A172 (cell line): ENCODE measurements at regions not wholly inside any gene's neighbourhood (a gene's known extent, or its start where the extent isn't known, plus 50 kb on each side); places are given as distances from the start of the nearest gene placed in this dataset.

Experiments used
- DNase-seq: peaks from one replicate; pipeline ENCODE4 v3.0.0-alpha.2; 2015; ENCODE audit warnings: low spot score

GRCh38 chr3:154583086-154583634, 153.2 kb upstream of the GPR149 start:
- no peak for DNase-seq

- no peak for DNase-seq
Observed at GRCh38 chr3:154582501-154582900, 152.5 kb upstream of the GPR149 start.

DNA sequence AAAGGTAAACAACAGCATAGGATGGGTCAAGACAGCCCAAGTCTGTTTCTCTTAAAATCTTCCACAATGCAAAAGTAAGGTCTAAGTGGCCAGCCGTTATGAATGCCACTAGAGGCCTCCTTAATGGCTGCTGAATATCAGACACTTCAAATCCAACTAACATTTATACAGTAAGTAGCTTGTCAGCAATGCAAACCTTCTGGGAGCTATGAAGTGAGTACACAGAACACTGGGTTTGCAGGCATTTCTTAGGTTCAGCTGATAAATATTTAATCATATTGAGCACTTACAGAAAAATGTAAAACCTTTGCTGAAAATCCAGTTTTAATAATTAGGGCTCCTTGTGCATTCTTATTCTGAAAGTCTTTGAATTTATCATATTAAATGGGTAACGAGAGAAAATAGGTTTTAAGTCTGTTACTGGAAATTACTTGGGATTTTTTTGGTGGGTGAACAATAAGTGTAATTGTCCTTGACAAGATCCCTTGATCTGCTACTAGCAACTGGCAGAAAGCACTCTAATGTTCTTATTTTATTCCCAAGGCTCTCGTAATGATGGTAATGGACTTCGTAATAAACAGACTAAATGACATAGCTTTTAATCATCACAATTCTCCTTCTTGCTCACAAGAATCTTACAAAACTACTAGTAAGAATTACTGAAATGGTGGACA, 141.7 kb upstream of the GPR149 start:
- DNase-seq = no peak

- DNase-seq = no peak
Observed at GRCh38 chr3:154568064-154568463, 138.1 kb upstream of the GPR149 start.

DNA sequence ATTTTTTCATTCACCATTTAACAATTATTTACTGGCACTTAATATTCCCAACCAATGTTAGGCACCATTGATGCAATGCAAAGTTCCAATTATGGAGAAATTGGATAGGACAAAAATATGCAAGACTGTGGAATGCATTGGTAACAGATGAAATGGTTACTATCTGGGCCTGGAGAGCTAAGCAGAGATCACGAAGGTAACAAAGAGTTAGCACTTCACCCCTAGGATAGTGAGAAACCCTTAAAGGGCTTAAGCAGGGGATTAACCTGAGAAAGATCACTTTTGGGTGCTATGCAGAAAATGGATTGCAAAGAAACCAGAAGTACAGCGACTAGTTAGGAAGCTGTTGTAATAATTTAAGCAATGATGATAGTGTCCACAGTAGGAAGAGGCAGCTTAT, 129.6 kb upstream of the GPR149 start:
- DNase-seq = no peak

GRCh38 chr3:154552338-154552737, 122.3 kb upstream of the GPR149 start:
- no peak for DNase-seq

GRCh38 chr3:154549391-154549790, 119.4 kb upstream of the GPR149 start:
- DNase-seq = no peak

DNA sequence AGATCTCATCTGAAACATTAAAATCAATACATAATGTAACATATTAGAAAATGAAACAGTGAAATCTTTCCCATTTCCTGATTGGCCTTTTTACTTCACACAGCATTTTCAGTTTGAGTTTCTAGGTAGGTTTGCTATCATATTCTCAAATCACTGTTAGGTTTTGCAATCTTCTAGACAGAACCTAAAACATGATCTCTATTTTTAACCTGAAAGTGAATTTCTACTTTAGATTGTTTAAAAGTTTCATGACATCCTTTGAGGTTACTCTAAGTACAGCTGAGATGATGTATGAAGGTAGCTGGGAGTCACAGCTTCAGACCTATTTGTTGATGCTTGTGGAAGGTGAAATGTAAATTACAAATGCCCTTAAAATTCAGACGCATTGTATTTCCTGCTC, 118.4 kb upstream of the GPR149 start:
- DNase-seq = no peak

GRCh38 chr3:154542837-154543236, 112.8 kb upstream of the GPR149 start:
- DNase-seq = no peak

GRCh38 chr3:154540950-154541604, 111.1 kb upstream of the GPR149 start:
- no peak for DNase-seq

- no peak for DNase-seq
Observed at GRCh38 chr3:154538566-154539360, 108.8 kb upstream of the GPR149 start.

DNA sequence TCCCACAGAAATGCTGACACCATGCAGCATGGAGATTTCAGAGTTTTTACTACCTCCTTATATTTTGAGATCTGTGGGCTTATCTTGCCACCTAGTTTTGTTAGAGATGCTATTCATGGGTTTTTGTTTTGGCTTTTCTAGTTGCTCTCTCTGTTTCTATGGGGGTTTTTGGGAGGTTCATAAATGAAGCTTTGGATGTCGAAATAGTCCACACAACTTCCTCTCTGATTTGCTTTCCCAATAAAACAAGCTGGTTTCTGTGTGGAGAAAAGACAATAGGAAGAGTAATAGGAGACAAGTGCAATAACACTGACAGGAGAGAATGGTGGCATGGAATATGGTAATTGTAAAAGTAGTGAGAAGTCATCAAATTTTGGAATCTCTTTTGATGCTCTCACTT, 106.8 kb upstream of the GPR149 start:
- no peak for DNase-seq

DNA sequence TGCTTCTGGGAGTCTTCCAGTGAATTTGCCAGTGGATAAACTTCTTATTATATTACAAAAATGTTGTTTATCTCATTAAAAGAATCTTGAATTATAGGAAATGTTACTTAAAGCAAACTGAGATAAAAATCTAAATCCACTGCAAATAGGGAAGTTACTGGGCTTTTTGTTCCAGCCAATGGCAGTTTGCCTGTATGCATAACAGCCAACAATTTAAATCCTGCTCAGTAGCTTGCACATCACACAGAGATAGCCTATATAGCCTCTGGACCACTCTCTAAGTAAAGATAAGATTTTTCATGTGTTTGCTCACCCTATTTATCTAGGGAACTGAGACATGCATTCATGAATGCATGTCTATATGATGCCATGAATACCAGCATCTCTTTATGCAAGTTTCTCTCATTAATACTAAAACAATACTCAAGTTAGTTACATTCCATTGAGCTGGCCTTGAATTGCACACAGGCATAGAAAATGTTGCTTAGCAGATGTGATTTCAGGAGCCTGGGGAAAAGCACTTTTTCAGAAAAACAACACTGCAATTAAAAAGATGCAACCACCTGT, 92.1 kb upstream of the GPR149 start:
- DNase-seq = no peak

DNA sequence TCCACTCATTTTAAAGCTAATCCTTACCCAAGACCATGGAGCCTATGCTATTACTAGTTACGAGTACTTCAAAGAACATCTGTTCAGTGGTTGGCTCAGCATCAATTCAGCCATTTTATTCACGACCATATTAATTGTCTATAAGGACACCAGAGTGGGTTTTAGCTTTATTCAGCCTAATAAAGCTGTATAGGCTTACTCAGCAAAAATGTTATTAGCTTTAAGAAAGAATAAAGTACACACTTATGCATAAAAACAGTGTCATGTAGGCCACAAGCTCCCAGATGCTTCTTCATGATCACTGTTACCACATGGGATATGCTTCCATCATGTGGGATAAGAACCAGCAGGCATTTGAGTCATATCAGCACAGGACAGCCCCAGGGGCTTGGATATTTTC, 87.4 kb upstream of the GPR149 start:
- DNase-seq = no peak

DNA sequence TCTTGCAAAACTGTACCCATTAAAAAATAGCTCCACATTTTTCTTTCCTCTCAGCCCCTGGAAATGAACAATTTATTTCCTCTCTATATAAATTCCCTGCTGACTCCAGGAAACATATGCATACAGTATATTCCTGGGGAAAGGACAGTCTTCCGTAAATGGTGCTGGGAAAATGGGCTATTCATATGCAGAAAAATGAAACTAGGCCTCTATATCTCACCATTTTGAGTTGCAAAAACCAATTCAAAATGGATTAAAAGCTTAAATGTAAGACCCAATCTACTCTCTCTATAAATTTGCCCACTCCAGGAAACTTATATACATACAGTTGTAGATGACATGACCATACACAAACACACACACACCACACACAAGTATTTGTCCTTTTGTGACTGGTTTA, 85.9 kb upstream of the GPR149 start:
- no peak for DNase-seq

- no peak for DNase-seq
Observed at GRCh38 chr3:154510780-154511179, 80.8 kb upstream of the GPR149 start.

- no peak for DNase-seq
Observed at GRCh38 chr3:154507727-154508126, 77.7 kb upstream of the GPR149 start.

GRCh38 chr3:154496978-154497377, 67.0 kb upstream of the GPR149 start:
- peak; percentile 13 for DNase-seq

DNA sequence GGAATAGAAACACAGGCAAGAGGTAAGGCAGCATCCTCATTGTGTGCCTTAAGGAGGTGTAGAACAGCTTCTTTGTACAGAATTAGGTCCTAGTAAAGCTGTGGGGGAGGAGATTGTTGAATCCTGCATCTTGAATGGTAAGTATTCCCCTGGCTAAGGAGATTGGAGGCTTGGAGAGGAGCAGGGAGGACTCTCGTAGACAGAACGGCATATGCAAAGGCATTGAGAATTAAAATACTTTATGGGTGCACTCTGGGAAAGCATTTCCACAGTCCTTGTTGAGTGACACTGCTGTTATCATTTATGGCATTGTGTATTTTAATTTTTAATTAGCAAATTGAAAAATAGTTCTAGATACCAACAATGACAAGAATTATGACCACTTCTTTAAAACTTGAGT, 66.5 kb upstream of the GPR149 start:
- no peak for DNase-seq

DNA sequence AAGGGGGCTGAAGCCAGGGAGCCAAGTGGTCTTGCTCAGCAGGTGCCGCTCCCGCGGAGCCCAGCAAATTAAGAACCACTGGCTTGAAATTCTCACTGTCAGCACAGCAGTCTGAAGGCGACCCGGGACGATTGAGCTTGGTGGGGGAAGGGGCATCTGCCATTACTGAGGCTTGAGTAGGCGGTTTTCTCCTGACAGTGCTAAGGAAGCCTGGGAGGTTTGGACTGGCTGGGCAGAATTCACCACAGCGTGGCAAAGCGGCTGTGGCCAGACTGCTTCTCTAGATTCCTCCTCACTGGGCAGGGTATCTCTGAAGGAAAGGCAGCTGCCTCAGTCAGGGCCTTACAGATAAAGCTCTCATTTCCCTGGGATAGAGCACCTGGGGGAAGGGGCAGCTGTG, 57.0 kb upstream of the GPR149 start:
- no peak for DNase-seq

DNA sequence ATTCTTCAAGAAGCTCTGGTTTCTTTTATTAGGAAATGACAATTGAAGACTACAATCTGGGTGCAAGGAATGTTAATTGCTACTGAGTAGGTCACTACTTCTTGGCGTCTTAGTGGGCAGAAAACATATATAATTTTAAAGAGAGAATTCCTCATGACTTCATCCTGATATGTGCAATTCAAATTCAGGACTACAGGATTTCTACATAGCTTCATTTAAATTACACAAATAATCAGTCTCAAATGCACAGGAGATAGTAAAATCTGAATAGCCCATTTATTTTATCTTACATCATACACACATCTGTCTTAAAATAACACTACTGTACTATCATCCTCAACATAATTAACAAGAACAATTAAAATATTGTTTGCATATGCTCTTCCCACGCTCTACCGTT, 52.5 kb upstream of the GPR149 start:
- DNase-seq = no peak

GRCh38 chr3:154480033-154480432, 50.0 kb upstream of the GPR149 start:
- DNase-seq = no peak
